Small intestine (tissue), 7 donors: ENCODE measurements at regions not wholly inside any gene's neighbourhood (a gene's known extent, or its start where the extent isn't known, plus 50 kb on each side); places are given as distances from the start of the nearest gene placed in this dataset.

Source experiments
- DNase-seq, 2 donors: peaks; one replicate each; pipeline versions ENCODE4 v3.0.0 to v3.0.0-alpha.2; 2013
- FAIRE-seq: peaks from 2 replicates; lab custom pipeline; 2012; peaks lifted over from hg19 to GRCh38; lab: Jason Lieb, UNC
- H3K27ac ChIP-seq, 3 donors: one replicate each; pipeline ENCODE4 v1.5.1; 2013; ENCODE audit warnings: low read length in 2 of 3, mild to moderate bottlenecking in 2 of 3, control low read depth in 1 of 3, inconsistent platforms in 1 of 3, low read depth in 1 of 3, moderate library complexity in 1 of 3
- H3K27me3 ChIP-seq, 3 donors: one replicate each; pipeline ENCODE4 v1.6.1; 2013; ENCODE audit warnings: low read length in 3 of 3, inconsistent platforms in 1 of 3; ENCODE audit not compliant: control insufficient read depth in 3 of 3, insufficient read depth in 3 of 3
- H3K36me3 ChIP-seq, 3 donors: one replicate each; pipeline ENCODE4 v1.6.1; 2013; ENCODE audit warnings: low read length in 3 of 3, inconsistent platforms in 1 of 3, low read depth in 1 of 3, mild to moderate bottlenecking in 1 of 3, moderate library complexity in 1 of 3; ENCODE audit not compliant: control insufficient read depth in 3 of 3, insufficient read depth in 2 of 3
- H3K4me1 ChIP-seq, 3 donors: one replicate each; pipeline ENCODE4 v1.6.1; 2013; ENCODE audit warnings: low read length in 2 of 3, inconsistent platforms in 1 of 3, low read depth in 1 of 3, mild to moderate bottlenecking in 1 of 3, moderate library complexity in 1 of 3; ENCODE audit not compliant: control insufficient read depth in 3 of 3, insufficient read depth in 2 of 3
- H3K4me3 ChIP-seq, 3 donors: one replicate each; pipeline ENCODE4 v1.5.1; 2013; ENCODE audit warnings: low read length in 3 of 3, control low read depth in 1 of 3, inconsistent platforms in 1 of 3, low read depth in 1 of 3, mild to moderate bottlenecking in 1 of 3, moderate library complexity in 1 of 3
- H3K9me3 ChIP-seq, 2 donors: one replicate each; pipeline ENCODE4 v1.6.1; 2013; ENCODE audit warnings: low read depth in 1 of 2, low read length in 1 of 2; ENCODE audit not compliant: control insufficient read depth in 2 of 2, insufficient read depth in 1 of 2
- WGBS, 3 donors: extraction: QIAGEN DNeasy Blood & Tissue Kit; methylation state at CpG; one replicate each; pipeline ENCODE4 v1.1.7; 2013; 5-methylcytosine and 5-hydroxymethylcytosine counted together
- donor health status: healthy with polysubstance abuse.
- donor health status: control.
- donor health status: control.
- donor health status: Bipolar disorder and iron deficiency.
- donor health status: healthy.

GRCh38 chr22:49585461-49586243 is 242.0 kb downstream of the BRD1 start:
- Histone ChIP-seq H3K27me3 (no peaks in the 10 kb centered on the region), H3K4me1 (no peaks in the 10 kb centered on the region), H3K4me3 (no peak overlapping the region), H3K36me3 (no peaks in the 10 kb centered on the region), H3K9me3 (no peaks in the 10 kb centered on the region), H3K27ac (no peak overlapping the region)
- no peak for DNase-seq
- 76 to 85% (median 80%) methylated on average over 22 to 23 of the region's 23 CpGs for WGBS, 3 donors
- FAIRE-seq, result no peak

GRCh38 chr22:49583886-49584505 is 243.7 kb downstream of the BRD1 start:
- Histone ChIP-seq H3K4me3 (no peak overlapping the region), H3K27ac (no peak overlapping the region), H3K9me3 (peaks cover 0 to 4% of the 10 kb centered on the region in 2 donors), H3K36me3 (no peaks in the 10 kb centered on the region), H3K4me1 (no peaks in the 10 kb centered on the region), H3K27me3 (no peaks in the 10 kb centered on the region)
- no peak for FAIRE-seq
- no peak for DNase-seq
- 92 to 95% (median 92%) methylated on average over 26 of the region's 26 CpGs for WGBS, 3 donors

- no peaks in the 10 kb centered on the region for H3K36me3 ChIP-seq
- H3K4me1 ChIP-seq, result no peaks in the 10 kb centered on the region
- DNase-seq (no peak), FAIRE-seq (no peak)
- WGBS, 3 donors, result 70 to 80% (median 71%) methylated on average over 11 of the region's 11 CpGs
- peaks cover 0 to 4% of the 10 kb centered on the region in 2 donors for H3K9me3 ChIP-seq
- H3K27ac ChIP-seq, result no peak overlapping the region
- H3K4me3 ChIP-seq, result no peak overlapping the region
- no peaks in the 10 kb centered on the region for H3K27me3 ChIP-seq
Measured at GRCh38 chr22:49583341-49583740, 244.3 kb downstream of the BRD1 start.

- Histone ChIP-seq H3K27ac (no peak overlapping the region), H3K4me3 (no peak overlapping the region), H3K4me1 (no peaks in the 10 kb centered on the region), H3K36me3 (no peaks in the 10 kb centered on the region), H3K9me3 (peaks cover 0 to 4% of the 10 kb centered on the region in 2 donors), H3K27me3 (no peaks in the 10 kb centered on the region)
- WGBS, 3 donors, result 88 to 95% (median 93%) methylated on average over 11 of the region's 11 CpGs
- DNase-seq (no peak), FAIRE-seq (no peak)
Measured at GRCh38 chr22:49582678-49583077, 245.0 kb downstream of the BRD1 start.

GRCh38 chr22:49582181-49582580 is 245.5 kb downstream of the BRD1 start:
- WGBS, 3 donors, result 61 to 75% (median 69%) methylated on average over 4 of the region's 4 CpGs
- FAIRE-seq, result no peak
- no peak overlapping the region for H3K4me3 ChIP-seq
- no peaks in the 10 kb centered on the region for H3K36me3 ChIP-seq
- H3K9me3 ChIP-seq, result peaks cover 0 to 4% of the 10 kb centered on the region in 2 donors
- no peaks in the 10 kb centered on the region for H3K4me1 ChIP-seq
- no peak overlapping the region for H3K27ac ChIP-seq
- no peaks in the 10 kb centered on the region for H3K27me3 ChIP-seq
- DNase-seq, result no peak

- Histone ChIP-seq H3K4me3 (no peak overlapping the region), H3K27ac (no peak overlapping the region), H3K36me3 (no peaks in the 10 kb centered on the region), H3K9me3 (peaks cover 0 to 4% of the 10 kb centered on the region in 2 donors), H3K4me1 (no peaks in the 10 kb centered on the region), H3K27me3 (no peaks in the 10 kb centered on the region)
- FAIRE-seq, result no peak
- 63 to 67% (median 63%) methylated on average over 3 of the region's 3 CpGs for WGBS, 3 donors
- no peak for DNase-seq
Measured at GRCh38 chr22:49580024-49580423, 247.6 kb downstream of the BRD1 start.

- Histone ChIP-seq H3K36me3 (no peaks in the 10 kb centered on the region), H3K9me3 (peaks cover 0 to 4% of the 10 kb centered on the region in 2 donors), H3K4me1 (no peaks in the 10 kb centered on the region), H3K4me3 (no peak overlapping the region), H3K27me3 (no peaks in the 10 kb centered on the region), H3K27ac (no peak overlapping the region)
- 75 to 87% (median 83%) methylated on average over 22 to 23 of the region's 23 CpGs for WGBS, 3 donors
- FAIRE-seq (no peak), DNase-seq (no peak)
Measured at GRCh38 chr22:49577168-49578060, 250.3 kb downstream of the BRD1 start.
